OCI-LY7 (cell line): ENCODE measurements at regions not wholly inside any gene's neighbourhood (a gene's known extent, or its start where the extent isn't known, plus 50 kb on each side); places are given as distances from the start of the nearest gene placed in this dataset.

Source experiments
- BruUV-seq: library from RNA; stranded (reverse); fragments of 400-500 nt; replicated peaks from 2 replicates; lab custom pipeline; 2021; lab: Mats Ljungman, UMichigan
- CTCF ChIA-PET: fragments of 300-600 bp; sonication (Branson Sonifier 250); formaldehyde crosslinking; loops from one replicate; lab custom pipeline; 2022; ENCODE audit warnings: antibody characterized with exemption; ENCODE audit not compliant: unreplicated experiment; lab: Charles Lee
- POLR2A ChIA-PET: fragments of 300-600 bp; sonication (Branson Sonifier 250); formaldehyde crosslinking; loops from one replicate; lab custom pipeline; 2022; ENCODE audit warnings: antibody characterized with exemption; lab: Charles Lee
- DNase-seq: peaks from one replicate; pipeline ENCODE4 v3.0.0-alpha.2; 2015; ENCODE audit warnings: low spot score
- H2AFZ ChIP-seq: fragments of 200-600 bp; sonication (generic), shearing (Covaris generic); 2 replicates; pipeline ENCODE4 v1.6.1; 2014; ENCODE audit warnings: mild to moderate bottlenecking, antibody characterized with exemption, low read length, moderate library complexity
- H3K27ac ChIP-seq: fragments of 200-600 bp; sonication (generic); 2 replicates; pipeline ENCODE4 v1.5.1; 2014; ENCODE audit warnings: mixed run types, low read depth, mild to moderate bottlenecking, moderate library complexity, low read length, inconsistent platforms; ENCODE audit not compliant: poor library complexity, severe bottlenecking
- H3K36me3 ChIP-seq: fragments of 200-600 bp; sonication (generic); 2 replicates; pipeline ENCODE4 v1.6.1; 2014; ENCODE audit warnings: mild to moderate bottlenecking, antibody characterized with exemption, low read length, moderate library complexity, mixed read lengths; ENCODE audit not compliant: insufficient read depth
- H3K4me1 ChIP-seq: fragments of 200-600 bp; sonication (generic); 2 replicates; pipeline ENCODE4 v1.5.1; 2014; ENCODE audit warnings: mild to moderate bottlenecking, low read length; ENCODE audit not compliant: insufficient read depth, poor library complexity, severe bottlenecking
- H3K4me2 ChIP-seq: fragments of 200-600 bp; sonication (generic); 2 replicates; pipeline ENCODE4 v1.6.1; 2014; ENCODE audit warnings: mild to moderate bottlenecking, low read length
- H3K4me3 ChIP-seq: fragments of 200-600 bp; sonication (generic); 2 replicates; pipeline ENCODE4 v1.5.1; 2014; ENCODE audit warnings: mild to moderate bottlenecking, low read depth, low read length; ENCODE audit not compliant: poor library complexity, severe bottlenecking
- H3K79me2 ChIP-seq: fragments of 200-600 bp; sonication (generic); 2 replicates; pipeline ENCODE4 v1.6.1; 2016; ENCODE audit warnings: low read depth, mild to moderate bottlenecking, low read length, moderate library complexity, mixed read lengths; ENCODE audit not compliant: insufficient read depth
- H3K9me2 ChIP-seq: fragments of 200-600 bp; sonication (generic); 2 replicates; pipeline ENCODE4 v1.6.1; 2016; ENCODE audit warnings: mild to moderate bottlenecking, low read length, mixed read lengths; ENCODE audit not compliant: insufficient read depth
- H3K9me3 ChIP-seq: fragments of 200-600 bp; sonication (generic); 2 replicates; pipeline ENCODE4 v1.6.1; 2014; ENCODE audit warnings: mild to moderate bottlenecking, mixed run types, low read length, mixed read lengths
- H4K20me1 ChIP-seq: fragments of 200-600 bp; sonication (generic); 2 replicates; pipeline ENCODE4 v1.6.1; 2014; ENCODE audit warnings: mild to moderate bottlenecking, antibody characterized with exemption, low read length, moderate library complexity, mixed read lengths; ENCODE audit not compliant: insufficient read depth
- CTCF ChIP-seq: fragments of 200-600 bp; sonication (generic); conservative IDR thresholded peaks from 2 replicates; pipeline ENCODE4 v1.5.1; 2014; ENCODE audit warnings: mild to moderate bottlenecking, antibody characterized with exemption, low read length, moderate library complexity, mixed read lengths
- EZH2phosphoT487 ChIP-seq: fragments of 200-600 bp; sonication (generic); IDR thresholded peaks from 2 replicates; pipeline ENCODE4 v1.6.1; 2018; ENCODE audit warnings: low read depth, borderline replicate concordance, mild to moderate bottlenecking, mixed run types, antibody characterized with exemption, low read length, moderate library complexity, mixed read lengths
- intact Hi-C: fragments of 100-400 bp; cut with micrococcal nuclease; formaldehyde crosslinking; loops from one replicate; pipeline ENCODE4 v1.10.0; 2022; ENCODE audit not compliant: unreplicated experiment

DNA sequence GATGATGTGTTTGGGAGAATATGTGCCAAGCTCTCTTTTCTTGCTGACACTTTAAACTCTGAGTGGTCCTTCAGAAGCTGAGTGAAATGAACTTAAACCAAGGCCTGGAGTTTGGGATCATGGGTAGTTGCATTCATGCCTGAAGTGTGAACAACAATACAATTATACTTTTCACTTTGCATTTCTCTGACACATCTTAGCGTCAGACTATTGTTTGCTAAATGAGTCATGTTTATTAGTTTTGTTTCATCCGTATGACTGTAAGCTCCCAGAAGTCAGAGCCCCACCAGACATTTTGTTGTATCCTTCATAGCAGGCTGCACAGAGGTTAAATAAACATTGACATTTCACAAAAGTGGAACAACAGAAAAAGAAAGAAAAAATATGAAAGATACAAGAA lies 542.6 kb downstream of the TUSC7 start:
- Histone ChIP-seq H3K79me2 (no peaks in the 10 kb centered on the region), H4K20me1 (no peaks in the 10 kb centered on the region), H3K9me2 (no peaks in the 10 kb centered on the region), H3K4me3 (no peak overlapping the region), H3K36me3 (no peaks in the 10 kb centered on the region), H3K27ac (no peak overlapping the region), H3K4me1 (no peaks in the 10 kb centered on the region), H2AFZ (no peak overlapping the region), H3K9me3 (no peaks in the 10 kb centered on the region), H3K4me2 (no peak overlapping the region)
- no peak for DNase-seq
- no TSS peak for BruUV-seq
- POLR2A ChIA-PET = no interaction called here
- TF ChIP-seq CTCF (no peak), EZH2phosphoT487 (no peak)
- CTCF ChIA-PET = no interaction called here
- intact Hi-C loops = no loop called here

DNA sequence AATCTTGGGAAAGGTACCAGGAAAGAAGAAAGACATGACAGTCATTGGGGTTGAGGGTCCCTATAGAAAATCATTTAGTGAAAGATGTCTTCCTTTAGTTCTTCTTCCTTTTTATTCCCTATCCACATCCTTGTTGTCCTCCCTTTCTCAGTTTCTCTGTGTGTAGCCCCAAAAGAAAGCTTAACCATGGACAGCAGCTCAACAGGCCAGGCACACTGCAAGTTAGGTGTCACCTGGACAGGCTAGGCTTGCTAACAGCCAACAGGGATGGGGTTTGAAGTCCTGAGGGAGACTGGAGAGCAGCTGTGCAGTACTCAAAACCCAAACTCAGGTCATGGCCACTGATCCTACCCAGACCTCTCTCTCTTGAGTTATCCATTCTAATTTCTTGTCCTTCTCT lies 543.1 kb downstream of the TUSC7 start:
- no peaks in the 10 kb centered on the region for H3K9me3 ChIP-seq

More for the DNA sequence above, 543.1 kb downstream of the TUSC7 start:
- BruUV-seq = no TSS peak
- Histone ChIP-seq H3K79me2 (no peaks in the 10 kb centered on the region), H2AFZ (no peak overlapping the region), H3K36me3 (no peaks in the 10 kb centered on the region), H4K20me1 (no peaks in the 10 kb centered on the region), H3K4me3 (no peak overlapping the region), H3K27ac (no peak overlapping the region), H3K4me1 (no peaks in the 10 kb centered on the region), H3K4me2 (no peak overlapping the region), H3K9me2 (no peaks in the 10 kb centered on the region)
- ChIA-PET POLR2A (interaction anchor here (0.5 kb wide), 1 partner anchor 1349 kb away, joined by 3 read pairs; no protein-coding TSS in a partner anchor), CTCF (no interaction called here)
- intact Hi-C loops = no loop called here
- no peak for DNase-seq
- no peak for TF ChIP-seq EZH2phosphoT487
- no peak for TF ChIP-seq CTCF
